GM12891 (cell line): ENCODE measurements at regions not wholly inside any gene's neighbourhood (a gene's known extent, or its start where the extent isn't known, plus 50 kb on each side); places are given as distances from the start of the nearest gene placed in this dataset.

ENCODE experiments used
- PAX5 ChIP-seq: IDR thresholded peaks from 2 replicates; pipeline ENCODE4 v1.6.1; 2011; ENCODE audit warnings: low read length, moderate library complexity, mild to moderate bottlenecking; ENCODE audit not compliant: insufficient read depth, severe bottlenecking
- POLR2A ChIP-seq: IDR thresholded peaks from 2 replicates; pipeline ENCODE4 v1.6.1; 2011; ENCODE audit warnings: low read depth, low read length, control low read depth
- POLR2AphosphoS5 ChIP-seq: IDR thresholded peaks from 2 replicates; pipeline ENCODE4 v1.6.1; 2011; ENCODE audit warnings: low read depth, low read length, control low read depth
- POU2F2 ChIP-seq: IDR thresholded peaks from 2 replicates; pipeline ENCODE4 v1.6.1; 2011; ENCODE audit warnings: low read depth, mild to moderate bottlenecking, control low read depth, low read length, moderate library complexity
- TAF1 ChIP-seq: IDR thresholded peaks from 2 replicates; pipeline ENCODE4 v1.6.1; 2011; ENCODE audit warnings: low read depth, low read length, control low read depth

- TF ChIP-seq TAF1 (no peak), POLR2A (no peak), PAX5 (no peak), POU2F2 (no peak), POLR2AphosphoS5 (no peak)
Observed at GRCh38 chr11:130673698-130674097, 225.3 kb downstream of the ADAMTS15 start.
